Skin of body (tissue), 1 donor: ENCODE measurements at regions not wholly inside any gene's neighbourhood (a gene's known extent, or its start where the extent isn't known, plus 50 kb on each side); places are given as distances from the start of the nearest gene placed in this dataset.
A peak's percentile ranks its signal among the peaks of the same experiment; 100 is the strongest.

Experiments used
- DNase-seq: peaks from one replicate; lab custom pipeline; 2025; lab: John Stamatoyannopoulos, UW

- no peak for DNase-seq
Measured at GRCh38 chr18:21162786-21163185, 51.2 kb upstream of the ROCK1 start.

DNA sequence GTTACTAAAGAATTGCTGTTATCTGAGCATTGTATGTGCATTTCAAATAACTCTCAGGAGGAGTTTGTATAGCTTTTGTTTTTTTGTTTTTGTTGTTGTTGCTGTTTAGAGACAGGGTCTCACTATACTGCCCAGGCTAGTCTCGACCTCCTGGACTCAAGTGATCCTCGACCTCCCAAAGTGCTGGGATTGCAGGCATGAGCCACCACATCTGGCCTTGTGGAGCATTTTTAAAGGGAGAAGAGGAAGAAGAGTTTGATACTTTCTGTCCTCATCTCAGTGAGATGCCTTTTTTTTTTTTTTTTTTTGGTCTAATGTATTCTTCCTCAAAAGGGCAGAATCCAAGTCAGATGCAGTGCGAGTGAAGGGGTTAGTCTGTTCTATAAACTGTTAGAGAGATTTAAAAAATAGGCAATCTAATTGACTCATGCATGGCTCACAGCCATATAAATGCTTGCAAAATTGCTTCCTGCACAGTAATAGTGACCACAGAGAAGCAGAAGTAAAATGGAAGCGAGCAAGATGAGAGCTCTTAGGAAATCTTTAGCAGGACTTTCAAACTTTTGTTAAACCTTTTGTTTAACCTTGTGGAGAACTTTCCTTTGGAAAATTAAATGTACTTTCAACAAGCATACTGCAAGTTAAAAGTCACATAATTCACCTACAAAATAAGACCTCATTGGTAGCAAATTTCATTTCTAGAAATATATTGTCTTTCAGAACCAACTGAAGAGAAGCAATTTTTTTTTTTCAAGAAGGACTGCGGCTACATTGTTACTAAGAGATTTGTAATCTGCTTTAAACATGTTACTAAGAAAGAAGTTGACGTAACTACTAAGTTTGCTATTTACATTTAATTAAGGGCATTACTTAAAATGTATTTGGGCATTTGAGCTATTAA lies 52.3 kb upstream of the ROCK1 start:
- DNase-seq = no peak

DNA sequence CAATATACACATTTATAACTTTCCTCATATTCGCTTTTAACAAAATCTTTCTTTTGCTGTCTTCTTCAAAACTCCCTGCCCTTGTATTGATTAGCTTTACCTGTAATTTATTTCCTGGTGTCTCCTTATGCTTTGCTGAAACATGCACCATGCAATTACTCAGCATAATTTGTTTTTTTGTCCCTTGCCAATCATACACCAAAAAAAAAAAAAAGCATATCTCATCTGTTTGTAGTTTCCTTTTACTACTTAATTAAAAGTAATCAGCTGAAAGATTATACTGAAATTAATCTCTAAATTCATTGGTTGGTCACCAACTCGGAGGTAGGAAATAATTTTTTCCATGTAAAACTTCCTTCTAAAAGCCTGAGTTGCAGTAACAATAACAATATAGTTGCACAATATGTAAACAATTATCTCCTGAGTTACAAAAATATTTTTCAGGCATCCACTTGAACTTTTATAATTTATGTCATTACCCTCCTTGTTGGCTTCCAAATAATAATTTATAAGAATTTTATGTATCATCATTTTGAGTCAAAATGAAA lies 53.0 kb upstream of the ROCK1 start:
- no peak for DNase-seq

DNA sequence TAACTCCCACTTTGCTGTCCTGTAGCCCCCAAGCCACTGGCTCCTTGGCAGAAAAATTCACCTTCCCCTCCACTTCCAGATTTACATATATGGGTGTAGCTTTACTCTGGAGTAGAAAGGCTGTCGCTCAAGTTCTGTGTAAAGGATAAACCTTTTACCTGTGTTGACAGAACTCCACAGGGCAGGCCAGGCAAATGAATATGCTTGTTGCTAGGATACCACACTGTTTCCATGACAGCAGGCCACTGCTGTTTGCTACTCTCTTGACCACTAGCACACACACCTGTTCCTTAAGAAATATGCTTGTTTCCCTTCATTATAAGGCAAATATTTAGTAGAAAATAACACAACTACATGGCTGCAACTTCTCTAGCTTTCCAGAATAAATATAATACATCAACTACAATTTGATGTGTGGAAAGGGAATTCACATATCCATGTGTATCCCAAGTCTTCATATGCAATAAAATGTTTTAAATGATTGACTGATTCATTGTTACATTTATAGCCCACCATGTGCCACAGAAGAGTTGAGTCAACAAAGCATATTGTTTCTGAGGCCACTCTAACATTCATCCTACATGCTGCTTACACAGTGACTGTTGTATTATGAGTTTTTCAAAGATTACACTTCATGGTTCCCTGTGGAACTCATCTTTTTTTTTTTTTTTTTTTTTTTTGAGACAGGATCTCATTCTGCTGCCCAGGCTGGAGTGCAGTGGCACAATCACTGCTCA lies 56.2 kb upstream of the ROCK1 start:
- DNase-seq = no peak

GRCh38 chr18:21168880-21169279 lies 57.3 kb upstream of the ROCK1 start:
- DNase-seq = no peak

- no peak for DNase-seq
Measured at GRCh38 chr18:21177822-21178221, 64.2 kb upstream of the GREB1L start.

GRCh38 chr18:21179590-21180220 lies 62.3 kb upstream of the GREB1L start:
- peak; percentile 12 for DNase-seq

DNA sequence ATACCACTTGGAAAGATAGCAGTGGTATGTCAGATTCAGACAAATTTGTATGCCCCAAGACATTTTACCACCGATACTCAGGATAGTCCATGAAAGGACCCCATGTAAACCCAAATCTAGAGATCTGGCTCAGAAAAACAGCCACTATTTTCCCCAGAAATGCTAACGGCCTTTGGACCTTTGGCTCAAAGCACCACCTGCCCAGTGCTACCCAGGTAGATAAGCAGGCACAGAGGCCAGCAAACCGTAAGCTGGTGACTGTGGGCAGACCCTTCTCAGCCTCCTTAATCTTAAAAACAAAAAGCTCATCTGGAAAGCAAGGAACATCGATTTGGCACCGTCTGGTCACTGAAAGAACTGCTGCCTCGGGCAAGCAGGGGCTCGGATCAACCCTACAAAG lies 61.4 kb upstream of the GREB1L start:
- DNase-seq = no peak

DNA sequence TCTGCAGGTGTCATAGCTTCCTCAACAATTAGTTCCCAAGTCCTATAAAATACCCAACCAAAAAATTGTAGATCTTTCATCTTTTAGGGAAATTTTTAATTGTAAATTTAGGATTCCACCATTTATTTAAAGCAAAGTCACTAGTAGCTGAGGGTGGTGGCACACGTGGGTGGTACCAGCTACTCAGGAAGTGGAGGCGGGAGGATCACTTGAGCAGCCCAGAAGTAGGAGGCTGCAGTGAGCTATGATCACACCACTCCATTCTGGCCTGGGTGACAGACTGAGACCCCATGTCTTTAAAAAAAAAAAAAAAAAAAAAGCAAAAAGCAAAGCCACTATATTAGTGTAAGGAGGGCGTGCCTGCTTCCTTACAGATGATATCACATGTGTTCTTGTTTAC lies 60.3 kb upstream of the GREB1L start:
- no peak for DNase-seq

DNA sequence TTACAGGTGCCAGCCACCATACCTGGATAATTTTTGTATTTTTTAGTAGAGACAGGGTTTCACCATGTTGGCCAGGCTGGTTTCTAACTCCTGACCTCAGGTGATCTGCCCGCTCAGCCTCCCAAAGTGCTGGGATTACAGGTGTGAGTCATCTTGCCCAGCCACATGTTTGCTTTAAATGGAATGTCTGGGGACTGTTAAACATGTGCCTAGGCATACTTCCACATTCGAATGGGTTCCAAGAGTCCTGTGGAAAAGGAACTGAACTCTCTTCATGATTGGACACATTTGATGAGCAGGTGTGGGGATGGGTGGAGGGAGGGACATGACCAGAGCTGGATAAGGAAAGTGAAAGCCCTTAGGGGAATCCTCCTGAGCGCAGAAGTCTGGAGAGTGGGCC lies 58.4 kb upstream of the GREB1L start:
- DNase-seq = no peak

GRCh38 chr18:21184396-21184996 lies 57.5 kb upstream of the GREB1L start:
- no peak for DNase-seq

- no peak for DNase-seq
Measured at GRCh38 chr18:21187886-21188285, 54.1 kb upstream of the GREB1L start.

- DNase-seq = no peak
Measured at GRCh38 chr18:21191596-21192307, 50.3 kb upstream of the GREB1L start.
